Gastrocnemius medialis (tissue), 4 donors: ENCODE measurements at regions not wholly inside any gene's neighbourhood (a gene's known extent, or its start where the extent isn't known, plus 50 kb on each side); places are given as distances from the start of the nearest gene placed in this dataset.

Source experiments
- ATAC-seq, 2 donors: fragments of 150-250 bp; one replicate each; pipeline ENCODE4 v1.9.1; 2016
- DNase-seq, 2 donors: peaks; one replicate each; pipeline ENCODE4 v3.0.0-alpha.2; 2019
- H3K27ac ChIP-seq, 4 donors: fragments of 200-600 bp; sonication (generic); 1 replicate in 1 of 4; 2 replicates in 3 of 4; pipeline ENCODE4 v1.5.1; 2016 to 2018; ENCODE audit warnings: mild to moderate bottlenecking in 2 of 4, moderate library complexity in 1 of 4
- H3K27me3 ChIP-seq, 3 donors: fragments of 200-600 bp; sonication (generic) in 2 of 3; 1 replicate in 1 of 3; 2 replicates in 2 of 3; pipeline versions ENCODE4 v1.5.1 to v1.6.0; 2016 to 2019; ENCODE audit warnings: mild to moderate bottlenecking in 1 of 3, moderate library complexity in 1 of 3
- H3K36me3 ChIP-seq, 2 donors: fragments of 200-600 bp; sonication (generic) in 1 of 2; one replicate each; pipeline ENCODE4 v1.5.1; 2017 to 2018
- H3K4me1 ChIP-seq, 2 donors: fragments of 200-600 bp; sonication (generic) in 1 of 2; one replicate each; pipeline ENCODE4 v1.5.1; 2016 to 2017; ENCODE audit warnings: mild to moderate bottlenecking in 2 of 2
- H3K4me3 ChIP-seq, 4 donors: fragments of 200-600 bp; sonication (generic) in 3 of 4; 1 replicate in 1 of 4; 2 replicates in 3 of 4; pipeline ENCODE4 v1.5.1; 2016 to 2019; ENCODE audit warnings: mild to moderate bottlenecking in 2 of 4
- H3K9me3 ChIP-seq, 3 donors: fragments of 200-600 bp; sonication (generic) in 2 of 3; 1 replicate in 1 of 3; 2 replicates in 2 of 3; pipeline ENCODE4 v1.5.1; 2016 to 2019
- CTCF ChIP-seq, 5 experiments: fragments of 450-650 bp in 3 of 5; fragments of 200-600 bp in 2 of 5; sonication (generic) in 2 of 5; IDR thresholded peaks in 4 of 5; conservative IDR thresholded peaks in 1 of 5; 1 replicate in 4 of 5; 2 replicates in 1 of 5; pipeline ENCODE4 v1.5.1; 2016 to 2019; ENCODE audit warnings: antibody characterized with exemption in 5 of 5, mild to moderate bottlenecking in 3 of 5, moderate library complexity in 3 of 5
- POLR2A ChIP-seq, 2 donors: fragments of 450-650 bp; IDR thresholded peaks; one replicate each; pipeline ENCODE4 v1.6.1; 2017; ENCODE audit warnings: antibody characterized with exemption in 2 of 2, mild to moderate bottlenecking in 2 of 2, moderate library complexity in 2 of 2
- in situ Hi-C, 4 donors: fragments of 200-750 bp; cut with MboI; loops; one replicate each; pipeline versions ENCODE4 v1.15.0 to v1.8.0; 2017; ENCODE audit warnings: low sequenced_read_pairs in 4 of 4
- intact Hi-C: fragments of 100-400 bp; cut with DNase I; formaldehyde crosslinking; loops from one replicate; pipeline ENCODE4 v1.15.1; 2023; ENCODE audit warnings: low total_unique reads

- H3K36me3 ChIP-seq, result no peaks in the 10 kb centered on the region
- no peak for ATAC-seq
Measured at GRCh38 chr5:175253597-175253996, 190.4 kb downstream of the DRD1 start.

GRCh38 chr5:175252234-175252805 lies 191.7 kb downstream of the DRD1 start:
- in situ Hi-C loops, result no loop called here
- TF ChIP-seq POLR2A (IDR thresholded peaks at IDR 0.05), result no peak
- TF ChIP-seq CTCF (IDR thresholded peaks at IDR 0.05 in 4 of 5, conservative IDR thresholded peaks at IDR 0.05 in 1 of 5), result no peak
- ATAC-seq, result no peak

More at GRCh38 chr5:175253597-175253996, 190.4 kb downstream of the DRD1 start:
- DNase-seq, result no peak
- Histone ChIP-seq H3K4me1 (no peaks in the 10 kb centered on the region), H3K27ac (no peak overlapping the region), H3K9me3 (no peaks in the 10 kb centered on the region), H3K4me3 (no peak overlapping the region), H3K27me3 (no peaks in the 10 kb centered on the region)
- in situ Hi-C loops, result no loop called here
- intact Hi-C loops, result no loop called here
- TF ChIP-seq CTCF (IDR thresholded peaks at IDR 0.05 in 4 of 5, conservative IDR thresholded peaks at IDR 0.05 in 1 of 5) (no peak), POLR2A (IDR thresholded peaks at IDR 0.05) (no peak)

GRCh38 chr5:175250426-175250825 lies 193.6 kb downstream of the DRD1 start:
- Histone ChIP-seq H3K4me1 (no peaks in the 10 kb centered on the region), H3K27me3 (no peaks in the 10 kb centered on the region), H3K4me3 (no peak overlapping the region), H3K27ac (no peak overlapping the region), H3K9me3 (no peaks in the 10 kb centered on the region), H3K36me3 (no peaks in the 10 kb centered on the region)
- in situ Hi-C loops, result no loop called here
- no peak for TF ChIP-seq POLR2A (IDR thresholded peaks at IDR 0.05)
- TF ChIP-seq CTCF (IDR thresholded peaks at IDR 0.05 in 4 of 5, conservative IDR thresholded peaks at IDR 0.05 in 1 of 5), result no peak
- intact Hi-C loops, result no loop called here
- ATAC-seq, result no peak
- DNase-seq, result no peak

More at GRCh38 chr5:175252234-175252805, 191.7 kb downstream of the DRD1 start:
- no peaks in the 10 kb centered on the region for H3K9me3 ChIP-seq
- H3K4me1 ChIP-seq, result no peaks in the 10 kb centered on the region
- intact Hi-C loops, result no loop called here
- no peaks in the 10 kb centered on the region for H3K27me3 ChIP-seq
- no peak overlapping the region for H3K27ac ChIP-seq
- no peak overlapping the region for H3K4me3 ChIP-seq
- no peak for DNase-seq
- H3K36me3 ChIP-seq, result no peaks in the 10 kb centered on the region

GRCh38 chr5:175248416-175248905 lies 195.5 kb downstream of the DRD1 start:
- no peaks in the 10 kb centered on the region for H3K4me1 ChIP-seq
- no peaks in the 10 kb centered on the region for H3K9me3 ChIP-seq
- intact Hi-C loops (no loop called here), in situ Hi-C loops (no loop called here)
- H3K27me3 ChIP-seq, result no peaks in the 10 kb centered on the region
- DNase-seq (no peak), ATAC-seq (no peak)
- no peak overlapping the region for H3K4me3 ChIP-seq
- H3K36me3 ChIP-seq, result no peaks in the 10 kb centered on the region
- TF ChIP-seq CTCF (IDR thresholded peaks at IDR 0.05 in 4 of 5, conservative IDR thresholded peaks at IDR 0.05 in 1 of 5) (no peak), POLR2A (IDR thresholded peaks at IDR 0.05) (no peak)
- H3K27ac ChIP-seq, result no peak overlapping the region
